RPMI7951 (cell line): ENCODE measurements at regions not wholly inside any gene's neighbourhood (a gene's known extent, or its start where the extent isn't known, plus 50 kb on each side); places are given as distances from the start of the nearest gene placed in this dataset.

Source experiments
- DNase-seq: peaks from one replicate; pipeline ENCODE4 v3.0.0-alpha.2; 2012; ENCODE audit warnings: low read depth

DNA sequence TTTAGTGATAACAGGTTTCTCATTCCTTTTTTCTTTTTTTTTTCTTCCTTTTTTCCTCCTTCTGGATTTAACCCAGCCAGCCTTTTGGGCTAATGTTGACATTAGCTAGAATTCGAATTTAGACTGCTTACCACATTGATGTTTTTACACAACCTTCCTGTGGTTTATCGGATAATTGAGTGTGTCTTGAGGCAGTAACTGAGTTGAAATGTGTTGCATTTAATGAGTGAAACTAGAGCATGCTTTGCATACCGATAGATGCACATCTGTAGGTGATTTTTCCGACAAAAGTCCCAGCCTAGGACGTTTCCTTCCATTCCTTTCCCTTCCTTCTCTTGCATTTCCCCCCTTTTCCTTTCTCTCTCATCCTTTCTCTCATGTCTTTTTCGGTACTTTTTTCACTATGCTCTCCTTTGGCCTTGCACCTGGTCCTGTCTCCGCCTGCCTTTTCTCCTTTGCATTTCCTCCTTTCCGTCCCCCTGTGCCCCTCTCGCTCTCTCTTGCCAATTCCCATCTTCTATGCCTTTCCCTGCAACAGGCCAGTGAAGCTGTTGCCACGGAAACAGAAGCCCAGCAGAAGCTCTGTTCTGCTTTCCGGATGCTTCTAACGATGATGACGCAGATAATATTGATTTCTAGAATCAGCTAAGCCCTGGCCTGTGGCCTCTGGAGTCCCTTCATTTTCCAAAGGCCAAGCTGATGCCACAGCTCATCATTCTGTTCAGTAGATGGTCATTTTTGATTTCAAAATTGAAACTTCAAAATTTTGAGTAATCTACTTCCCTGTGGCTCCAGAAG, 76.1 kb downstream of the SLC25A47 start:
- DNase-seq, result no peak

DNA sequence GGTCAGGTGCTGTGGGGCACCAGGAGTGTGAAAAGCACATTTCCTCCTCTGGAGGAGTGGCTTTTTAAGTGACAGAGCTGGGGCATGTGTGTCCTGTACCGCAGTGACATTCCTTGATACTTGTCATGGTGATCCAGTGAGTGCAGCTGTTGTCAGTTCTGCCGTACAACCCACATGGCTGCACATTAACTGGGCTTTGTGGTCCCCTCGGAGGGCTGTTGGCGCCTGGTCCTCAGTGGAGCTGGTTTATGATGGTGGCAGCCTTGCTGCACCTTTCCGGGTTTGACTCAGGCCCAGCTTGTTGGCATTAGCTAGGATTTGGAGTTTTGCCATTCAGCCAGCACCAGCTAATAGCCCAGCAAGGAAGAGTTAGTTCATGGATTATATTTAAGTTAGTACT, 77.0 kb downstream of the SLC25A47 start:
- DNase-seq, result no peak

DNA sequence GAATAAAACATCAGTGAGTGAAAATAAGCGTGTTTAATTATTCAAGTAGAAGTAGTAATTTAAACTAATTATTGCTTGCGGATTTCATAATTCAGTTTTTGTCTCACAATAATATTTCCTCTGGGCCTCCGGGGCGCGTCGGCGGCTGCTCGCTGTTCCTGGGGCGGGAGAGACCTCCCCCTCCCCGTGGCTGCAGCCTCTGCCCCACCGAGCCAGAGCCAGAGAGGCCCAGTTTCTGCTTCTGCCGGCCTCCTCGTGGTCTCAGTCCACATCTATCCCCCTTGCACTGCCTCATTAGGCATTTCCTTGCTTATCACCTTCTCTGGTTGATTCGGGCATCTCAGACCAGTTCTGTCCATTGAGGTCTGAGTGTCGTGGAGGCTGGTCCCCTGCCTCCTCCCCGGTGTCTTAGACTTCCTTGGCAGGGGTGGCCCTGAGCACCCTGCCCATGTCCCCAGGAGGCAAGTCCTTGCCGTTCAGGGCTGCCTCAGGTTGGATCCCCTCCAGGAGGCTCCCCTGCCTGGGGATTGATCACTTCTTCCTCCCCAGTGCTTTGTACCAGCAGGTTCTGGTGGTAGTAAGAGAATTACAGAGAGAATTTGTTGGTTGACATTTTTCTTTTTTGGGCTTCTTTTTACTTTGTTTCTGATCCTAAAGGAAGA, 78.0 kb downstream of the SLC25A47 start:
- DNase-seq, result no peak

DNA sequence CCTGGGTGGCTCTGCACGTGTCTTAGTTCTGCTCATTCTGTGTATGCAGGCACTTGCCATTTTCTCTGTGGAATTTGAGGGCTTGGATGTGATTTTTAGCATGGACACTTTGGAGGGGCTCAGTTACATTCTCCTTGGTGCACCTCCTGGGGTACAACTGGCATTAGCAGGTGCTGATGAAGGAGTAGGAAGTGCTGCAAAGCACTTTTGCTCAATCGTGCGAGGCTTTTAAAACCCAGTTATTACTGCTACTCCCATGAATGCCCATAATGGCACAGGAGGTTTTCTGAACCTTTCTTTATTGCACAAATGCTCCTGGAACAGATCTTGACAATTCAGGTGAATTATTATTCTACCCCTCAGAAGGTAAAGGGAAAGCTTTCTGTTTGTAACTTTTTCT, 78.7 kb downstream of the SLC25A47 start:
- DNase-seq, result no peak

DNA sequence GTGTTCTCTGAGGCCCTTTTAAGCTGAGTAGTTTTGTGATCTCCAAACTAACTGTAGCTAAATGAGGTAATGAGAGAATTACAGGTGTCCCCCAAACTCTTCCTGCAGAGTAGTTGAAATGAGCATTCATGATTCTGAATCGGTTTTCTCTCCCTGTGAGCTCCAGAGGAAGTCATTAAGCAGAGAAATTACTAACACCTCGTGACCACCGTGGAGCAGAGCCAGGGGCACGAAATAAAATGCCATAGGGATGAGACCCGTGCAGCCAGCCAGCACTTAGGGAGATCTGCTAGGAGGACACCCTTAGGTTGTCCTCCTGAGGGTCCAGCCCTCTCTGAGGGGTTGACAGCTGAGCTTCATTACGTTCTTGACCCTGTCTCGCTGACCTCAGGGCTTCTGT, 79.5 kb downstream of the SLC25A47 start:
- DNase-seq, result no peak

DNA sequence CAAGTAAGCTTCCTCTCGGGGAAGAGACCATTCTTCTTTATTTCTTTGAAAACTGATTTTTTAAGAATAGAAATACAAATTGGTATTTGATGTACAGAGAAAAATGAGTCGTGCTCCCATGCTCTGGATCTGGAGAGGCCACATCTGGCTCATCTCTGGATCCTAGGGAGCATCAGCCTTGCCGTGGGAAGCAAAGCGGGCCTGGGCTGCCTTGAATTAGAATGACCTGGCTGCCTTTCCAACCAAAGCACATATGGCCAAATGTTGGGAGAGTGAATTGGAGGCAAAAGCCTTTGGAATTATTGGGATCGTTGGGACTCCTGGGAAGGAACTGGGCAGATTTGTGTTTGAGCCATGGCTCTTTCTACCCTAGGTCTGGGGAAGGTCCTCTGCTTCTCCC, 80.0 kb downstream of the SLC25A47 start:
- DNase-seq, result no peak

DNA sequence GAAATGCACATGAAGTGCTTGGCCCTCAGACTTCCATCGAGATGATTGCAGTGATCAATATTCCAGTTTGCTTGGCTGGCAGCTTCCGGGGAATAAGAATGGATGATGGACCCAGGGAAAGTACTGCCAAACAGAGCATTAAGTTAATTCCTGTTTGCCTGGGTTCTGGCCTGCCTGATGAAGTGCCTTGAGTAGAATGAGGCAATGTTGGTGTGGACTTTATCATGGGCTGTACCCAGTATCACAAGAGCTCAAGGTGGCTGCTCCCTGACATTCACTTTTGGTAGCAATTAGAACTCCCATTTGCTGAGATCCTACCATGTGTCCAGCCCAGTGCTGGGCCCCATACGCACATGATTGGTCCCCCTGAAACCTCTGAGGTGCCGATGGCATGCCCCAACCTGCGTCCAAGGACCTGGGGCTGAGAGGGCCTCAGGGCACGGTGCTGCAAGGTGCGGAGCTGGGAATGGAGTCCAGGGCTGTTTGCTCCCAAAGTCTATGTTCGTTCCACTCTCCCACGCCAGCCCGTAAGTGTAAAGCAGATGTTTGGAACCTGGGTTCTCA, 80.7 kb downstream of the SLC25A47 start:
- DNase-seq, result no peak

DNA sequence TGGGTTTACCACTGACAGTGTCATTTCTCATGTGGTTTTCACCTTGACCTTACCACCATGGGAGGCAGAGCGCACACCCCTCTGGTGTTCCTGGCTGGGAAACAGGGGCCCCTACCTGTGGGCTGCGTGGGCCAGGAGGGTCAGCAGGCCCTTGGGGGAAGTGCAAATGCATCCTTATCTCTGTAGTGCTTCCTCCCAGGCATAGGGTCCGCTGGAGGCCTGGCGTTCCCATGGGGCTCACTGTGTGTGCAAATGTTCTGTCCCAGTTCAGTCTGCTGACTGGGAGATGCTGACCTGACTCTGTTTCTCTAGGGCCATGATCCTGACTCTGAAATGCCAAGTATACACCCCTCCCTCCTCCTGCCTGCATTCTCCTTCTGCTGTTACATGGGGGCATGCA, 81.3 kb downstream of the SLC25A47 start:
- no peak for DNase-seq

DNA sequence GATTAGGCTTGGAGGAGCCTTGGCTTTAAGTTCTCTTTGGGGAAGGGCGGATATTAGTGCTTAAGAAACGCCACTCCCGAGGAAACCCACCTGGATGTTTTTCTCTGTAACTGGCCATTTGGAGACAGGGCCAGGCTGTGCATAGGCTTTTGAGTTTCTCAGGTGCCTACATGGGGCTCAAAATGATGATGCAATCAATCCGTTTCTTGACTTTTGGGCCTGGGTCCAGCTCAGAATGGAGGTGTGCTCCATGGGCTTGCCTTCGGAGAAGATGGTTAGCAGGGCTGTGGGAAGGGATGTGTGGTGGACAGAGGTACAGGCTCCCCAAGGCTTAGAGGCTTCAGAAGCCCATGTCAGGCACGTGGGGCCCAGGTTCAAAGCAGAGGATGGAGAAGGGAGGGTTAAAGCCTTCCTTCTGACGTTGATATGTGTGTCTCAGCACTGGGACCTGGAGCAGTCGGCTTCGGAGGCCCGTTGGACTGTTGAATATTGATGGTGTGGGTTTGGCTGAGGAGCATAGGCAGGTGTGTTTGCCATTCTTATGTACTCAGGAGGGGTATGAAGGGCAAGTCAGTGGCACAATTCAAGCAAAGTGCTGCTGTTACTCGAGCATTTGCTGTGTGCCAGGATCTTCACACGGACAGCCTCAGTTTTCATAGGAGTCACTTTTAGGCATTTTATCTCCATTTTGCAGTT, 82.8 kb downstream of the SLC25A47 start:
- DNase-seq, result no peak

DNA sequence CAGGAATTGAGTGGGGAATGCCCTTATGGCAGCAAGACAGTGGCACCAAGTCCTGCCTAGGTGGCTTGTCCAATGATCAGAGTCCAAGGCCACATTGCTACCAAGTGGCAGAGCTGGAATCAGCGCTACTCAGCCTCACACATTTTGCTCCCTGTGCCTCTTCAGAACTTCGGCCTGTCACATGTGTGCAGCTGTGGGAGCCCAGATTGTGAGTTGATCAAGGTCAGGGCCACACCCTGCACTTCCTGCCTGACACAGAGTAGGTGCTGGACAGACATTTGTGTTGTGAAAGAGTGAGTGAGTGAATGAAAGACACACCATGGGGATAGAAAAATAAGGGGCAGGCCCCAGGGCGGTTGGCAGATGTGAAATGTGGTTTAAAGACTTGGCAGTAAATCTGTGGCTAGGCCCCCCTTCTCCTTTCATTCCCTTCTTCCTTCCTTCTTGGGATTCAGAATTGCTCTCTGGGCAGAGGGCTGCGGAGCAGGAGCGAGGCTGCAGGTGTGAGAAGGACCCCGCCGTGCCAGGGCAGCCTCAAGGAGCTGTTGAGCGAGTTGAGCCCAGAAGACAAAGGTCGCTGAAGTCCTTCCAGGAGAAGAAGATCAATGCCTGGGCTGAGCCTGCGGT, 83.5 kb downstream of the SLC25A47 start:
- DNase-seq, result peak; percentile 68

DNA sequence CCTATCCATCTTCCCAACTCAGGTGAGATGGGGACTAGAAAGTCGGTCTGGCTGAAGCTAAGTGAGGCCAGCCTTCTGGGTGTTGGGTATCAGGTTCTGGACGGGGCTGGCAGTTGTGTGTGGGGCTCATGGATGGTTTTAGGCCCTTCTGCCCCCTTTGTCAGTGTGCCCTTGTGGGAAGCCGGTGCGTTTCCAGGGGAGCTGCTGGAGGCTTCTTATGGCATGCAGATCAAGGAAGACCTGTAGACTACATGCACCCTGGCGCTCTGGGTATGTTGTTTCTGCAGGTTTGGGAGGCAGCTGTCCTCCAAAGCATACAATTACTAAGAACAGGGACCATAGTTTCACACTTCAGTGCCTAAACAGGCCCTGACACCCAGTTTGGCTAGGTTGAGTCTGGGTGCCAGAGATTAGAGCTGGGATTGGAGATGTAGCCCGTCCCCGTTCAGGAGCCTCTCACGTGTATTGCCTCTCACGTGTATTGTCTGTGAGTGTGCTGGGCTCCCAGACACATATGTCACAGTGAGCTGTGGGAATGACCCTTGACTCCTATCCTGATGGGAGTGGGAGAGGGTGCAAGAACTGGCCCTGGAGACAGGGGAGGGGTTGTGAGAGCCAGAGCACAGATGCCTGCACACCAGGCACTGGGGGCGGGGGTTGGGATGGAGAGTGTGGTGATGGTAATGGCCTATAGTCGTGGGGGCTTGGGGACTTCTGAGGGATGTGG, 84.4 kb downstream of the SLC25A47 start:
- no peak for DNase-seq

DNA sequence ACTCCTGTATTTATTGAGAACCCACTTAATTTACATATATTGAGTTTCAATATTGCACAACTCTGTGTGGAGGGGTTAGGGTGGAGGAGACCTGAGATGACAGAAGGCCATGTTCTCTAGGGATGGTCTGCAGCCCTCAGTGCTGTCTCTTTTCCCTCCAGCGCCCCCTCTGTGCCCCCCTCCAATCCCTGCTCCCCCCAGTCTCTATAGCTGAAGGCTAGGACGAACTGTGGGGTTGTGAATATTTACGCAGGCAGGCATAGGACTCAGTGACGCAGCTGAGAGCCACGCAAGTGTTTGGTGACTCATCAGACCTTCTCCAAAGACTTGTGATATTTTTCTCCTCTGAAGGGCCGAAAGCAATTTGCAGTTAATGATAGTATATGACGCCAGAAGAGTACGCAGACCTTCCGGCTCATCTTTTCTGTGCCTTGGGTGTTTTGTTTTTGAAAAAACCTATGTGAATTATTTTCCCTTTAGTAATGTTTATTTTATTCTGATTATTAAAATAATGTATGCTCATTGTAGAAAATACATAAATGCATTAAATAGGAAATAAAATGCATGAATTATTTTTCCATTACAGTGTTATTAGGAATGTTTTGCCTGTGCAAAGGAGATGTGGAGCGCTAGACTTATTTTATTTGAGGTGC, 85.3 kb downstream of the SLC25A47 start:
- peak; percentile 80 for DNase-seq

DNA sequence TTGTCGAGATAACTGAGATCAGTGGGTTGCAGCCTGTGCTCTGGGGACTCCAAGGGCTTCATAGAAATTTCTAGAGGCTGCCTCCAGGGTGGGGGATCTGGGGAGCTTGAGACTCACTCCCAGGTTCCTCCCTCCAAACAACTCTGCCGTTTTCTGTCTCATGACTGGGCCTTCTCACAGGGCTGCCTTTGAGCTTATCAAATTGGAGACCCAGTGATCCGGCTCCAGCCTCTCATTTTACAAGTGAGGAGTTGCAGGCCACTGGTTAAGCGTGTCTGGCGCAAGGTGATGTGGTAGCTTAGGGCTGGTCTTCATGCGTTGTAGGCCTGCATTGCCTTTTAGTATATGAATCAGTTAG, 85.8 kb downstream of the SLC25A47 start:
- no peak for DNase-seq

DNA sequence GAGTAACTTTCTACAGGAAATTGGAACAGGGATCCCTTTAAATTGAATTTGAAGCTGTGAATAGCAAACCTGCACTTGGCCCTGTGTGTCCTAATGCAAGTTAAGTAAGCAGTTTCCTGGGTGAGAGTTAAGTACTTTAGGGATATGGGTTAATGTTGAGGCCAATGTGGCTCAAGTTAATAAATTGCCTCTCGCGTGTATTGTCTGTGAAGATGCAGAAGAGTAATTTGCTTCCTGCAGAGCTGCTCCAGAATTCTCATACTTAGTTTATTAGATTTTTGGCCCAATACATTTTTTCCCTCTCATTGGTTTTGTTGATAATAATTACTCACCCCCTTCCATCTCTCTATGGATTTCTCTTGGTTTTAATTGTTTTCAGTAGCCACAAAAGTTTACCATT, 86.5 kb downstream of the SLC25A47 start:
- no peak for DNase-seq

DNA sequence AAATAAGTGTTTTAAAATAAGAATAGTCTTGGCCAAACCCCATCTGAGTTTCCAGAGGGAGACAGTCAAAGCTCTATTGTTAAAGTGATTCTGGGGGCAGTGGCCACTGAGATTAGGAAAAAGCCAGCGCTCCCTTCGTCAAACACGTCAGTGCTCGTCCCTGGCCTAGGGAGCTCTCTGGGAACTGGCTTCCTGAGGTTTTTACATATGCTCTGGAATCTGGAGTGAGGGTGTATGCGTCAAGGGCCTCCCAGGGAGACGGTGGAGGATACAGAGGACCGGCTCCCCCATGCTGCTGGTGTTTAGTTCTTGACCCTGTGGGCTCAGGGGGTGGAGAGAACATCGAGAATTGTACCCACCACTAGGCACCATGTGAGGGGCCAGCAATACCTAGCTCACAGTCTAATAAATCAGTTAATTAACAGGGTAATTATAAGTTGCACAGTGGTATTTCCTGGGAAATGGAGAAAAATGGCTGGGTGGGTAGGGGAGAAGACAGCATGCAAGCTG, 87.0 kb downstream of the SLC25A47 start:
- DNase-seq, result peak; percentile 61

DNA sequence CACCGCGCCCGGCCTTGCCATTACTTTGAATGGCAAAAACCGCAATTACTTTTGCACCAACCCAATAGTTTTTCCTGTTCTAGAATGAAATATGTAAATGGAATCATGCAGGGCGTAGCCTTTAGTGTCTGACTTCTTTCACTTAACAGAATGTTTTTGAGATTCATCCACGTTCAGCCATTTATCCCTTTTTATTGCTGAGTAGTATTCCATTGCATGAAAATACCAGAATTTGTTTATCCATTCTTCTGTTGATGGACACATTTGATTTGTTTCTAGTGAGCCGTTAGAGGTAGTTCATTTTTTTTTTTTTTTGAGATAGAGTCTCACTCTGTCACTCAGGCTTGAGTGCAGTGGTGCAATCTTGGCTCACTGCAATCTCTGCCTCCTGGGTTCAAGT, 90.6 kb downstream of the SLC25A47 start:
- DNase-seq, result no peak

DNA sequence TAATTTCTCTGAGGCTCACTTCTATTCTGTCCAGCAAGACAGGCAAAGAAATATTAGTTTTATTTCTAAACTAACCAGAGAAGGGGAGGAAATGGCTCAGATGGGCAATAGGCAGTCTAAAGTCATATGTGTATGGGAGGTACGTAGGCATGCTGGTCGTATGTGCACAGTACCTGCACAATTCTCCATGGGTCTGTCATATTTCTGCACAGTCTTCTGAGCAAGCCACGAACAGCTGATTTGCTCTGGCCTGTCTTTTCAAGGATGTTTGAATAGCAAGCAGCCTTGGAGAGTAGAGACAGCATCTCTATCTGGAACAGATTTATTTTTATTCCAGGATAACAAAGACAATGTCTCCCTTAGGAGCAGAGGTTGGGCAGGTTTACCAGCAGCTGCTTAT, 92.1 kb downstream of the SLC25A47 start:
- DNase-seq, result no peak

DNA sequence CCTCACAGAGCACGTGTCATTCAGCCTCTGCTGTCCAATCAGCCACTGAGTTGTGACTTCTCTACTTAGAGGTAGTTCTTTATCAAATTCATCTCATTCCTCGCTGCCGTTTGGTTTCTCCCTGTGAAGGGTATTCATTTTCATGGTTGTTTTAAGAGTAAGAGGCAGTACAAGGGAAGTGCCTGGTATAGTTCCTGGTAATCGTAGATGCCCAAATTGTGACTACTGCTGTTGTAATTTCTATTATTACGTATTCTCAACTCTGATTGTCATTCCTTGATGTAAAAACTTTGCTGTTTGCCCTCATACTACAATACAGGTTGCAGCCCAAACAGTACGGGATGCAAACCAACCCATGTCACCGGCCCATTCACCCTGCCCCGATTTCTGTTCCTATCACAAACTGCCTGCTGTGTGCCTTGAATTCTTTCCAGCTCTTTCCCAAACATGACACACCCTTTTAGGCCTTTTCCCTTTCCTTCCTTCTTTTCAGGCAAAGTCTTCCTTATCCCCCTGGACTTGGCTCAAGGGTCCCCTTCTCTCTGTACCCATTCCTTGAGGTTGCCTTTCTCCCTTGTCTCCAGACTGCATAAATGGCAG, 93.0 kb downstream of the SLC25A47 start:
- no peak for DNase-seq

DNA sequence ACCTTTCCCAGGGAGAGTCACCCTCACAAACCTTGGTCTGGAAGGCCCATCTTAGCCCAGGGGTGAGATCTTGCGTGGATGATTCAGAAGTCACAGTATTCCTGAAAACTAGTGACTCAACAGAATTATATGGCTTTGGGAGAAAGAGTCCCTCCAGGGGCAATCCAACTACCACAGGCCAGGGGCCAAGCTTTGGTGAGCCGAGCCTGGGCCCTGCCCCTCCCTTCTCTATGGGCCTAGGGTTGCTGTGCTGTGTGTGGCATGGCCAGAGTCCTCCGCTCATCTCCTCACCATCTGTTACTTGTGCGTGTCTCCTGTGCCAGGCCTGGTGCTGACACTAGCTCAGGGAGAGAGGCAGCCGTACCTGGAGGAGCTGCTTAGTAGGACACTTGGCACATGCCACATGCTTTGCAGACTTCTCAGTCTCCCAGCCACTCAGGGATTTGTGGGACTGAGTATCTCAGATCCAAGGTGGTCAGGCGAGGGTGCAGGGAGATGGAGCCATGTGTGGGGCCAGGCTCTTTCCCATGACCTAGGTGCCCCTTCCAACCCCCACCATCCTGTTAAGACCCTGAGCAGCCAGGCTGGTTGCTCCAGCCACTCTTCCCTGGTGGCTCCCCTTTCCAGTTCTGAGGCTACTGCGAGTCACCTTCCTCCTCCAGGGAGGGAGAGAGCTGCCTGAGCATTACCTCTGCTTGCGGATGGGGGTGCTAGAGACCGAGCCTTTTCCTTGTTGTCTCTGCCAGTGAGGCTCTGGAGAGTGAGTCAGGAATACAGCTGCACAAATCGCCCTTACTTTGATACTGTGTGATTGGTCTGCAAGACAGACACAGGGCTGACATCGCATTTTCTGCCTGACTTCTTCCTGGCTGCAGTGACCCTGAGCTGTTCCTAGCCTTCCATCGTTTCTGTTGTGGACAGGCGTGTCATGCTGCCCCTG, 94.1 kb downstream of the SLC25A47 start:
- peak; percentile 88 for DNase-seq
